A549 (cell line): ENCODE measurements at regions not wholly inside any gene's neighbourhood (a gene's known extent, or its start where the extent isn't known, plus 50 kb on each side); places are given as distances from the start of the nearest gene placed in this dataset.

ENCODE experiments used
- CTCF ChIP-seq: fragments of >200 bp; sonication (Bioruptor Twin); formaldehyde crosslinking; IDR thresholded peaks from 3 replicates; pipeline ENCODE4 v1.5.1; 2016
- MAFK ChIP-seq: fragments of 450-650 bp; IDR thresholded peaks from 2 replicates; pipeline ENCODE4 v1.6.1; 2014; ENCODE audit not compliant: partially characterized antibody
- POLR2A ChIP-seq: IDR thresholded peaks from 2 replicates; pipeline ENCODE4 v1.6.1; 2012; ENCODE audit warnings: mild to moderate bottlenecking, low read length
- RAD21 ChIP-seq, 2 experiments: fragments of >200 bp in 1 of 2; sonication (Bioruptor Twin) in 1 of 2; formaldehyde crosslinking in 1 of 2; IDR thresholded peaks in 1 of 2; conservative IDR thresholded peaks in 1 of 2; 2 replicates in 1 of 2; 3 replicates in 1 of 2; pipeline ENCODE4 v1.6.1; 2012 to 2018; ENCODE audit warnings: inconsistent platforms in 1 of 2
- ZNF302 ChIP-seq: fragments of 250-450 bp; sonication (Bioruptor Pico); IDR thresholded peaks from 2 replicates; pipeline ENCODE4 v1.9.0; 2021; ENCODE audit warnings: inconsistent platforms, mild to moderate bottlenecking, moderate library complexity

- TF ChIP-seq CTCF (no peak), RAD21 (conservative IDR thresholded peaks at IDR 0.05 in 1 of 2, IDR thresholded peaks at IDR 0.05 in 1 of 2) (no peak), POLR2A (no peak), MAFK (no peak), ZNF302 (CRISPR knock-in tag) (no peak)
Observed at GRCh38 chr6:120945905-120946594, 388.2 kb downstream of the TBC1D32 start.
